ENCODE measurements at regions not wholly inside any gene's neighbourhood (a gene's known extent, or its start where the extent isn't known, plus 50 kb on each side); places are given as distances from the start of the nearest gene placed in this dataset.
"Not testable (repeated sequence)": the region's sequence is repeated elsewhere in the genome, so short reads cannot be mapped to it uniquely, and the experiment has no call there.

GRCh38 chr11:122204206-122204605 is 88.2 kb upstream of the BLID start:
- no peak for DNase-seq (ENCODE audit: low read depth, low spot score)

DNA sequence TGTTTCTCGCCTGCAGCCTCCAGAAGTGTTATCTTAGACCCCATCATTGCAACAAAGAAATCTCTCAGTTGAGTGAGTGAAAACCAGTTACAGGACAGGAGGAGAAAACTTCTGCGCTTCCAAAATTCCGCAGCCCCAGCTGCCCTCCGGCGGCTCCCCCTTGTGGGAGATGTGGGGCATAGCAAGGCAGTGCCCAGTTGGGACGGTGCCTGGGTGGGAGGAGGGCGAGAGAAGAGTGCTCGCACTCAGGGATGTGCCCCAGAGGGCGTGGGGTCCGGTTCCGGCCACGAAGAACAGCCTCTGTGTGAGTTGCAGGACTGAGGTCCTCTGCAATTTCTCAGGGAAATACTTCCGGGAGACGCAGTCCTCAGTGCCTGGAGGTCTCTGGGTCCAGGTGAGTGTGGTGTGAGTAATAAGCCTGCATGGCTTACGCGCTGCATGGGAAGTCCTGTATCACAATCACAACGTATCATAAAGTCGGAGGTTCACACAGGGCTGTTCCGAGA is 87.0 kb upstream of the BLID start:
- DNase-seq (ENCODE audit: low read depth, low spot score), result no peak

- no peak for DNase-seq (ENCODE audit: low read depth, low spot score)
Measured at GRCh38 chr11:122202161-122202950, 86.3 kb upstream of the BLID start.

DNA sequence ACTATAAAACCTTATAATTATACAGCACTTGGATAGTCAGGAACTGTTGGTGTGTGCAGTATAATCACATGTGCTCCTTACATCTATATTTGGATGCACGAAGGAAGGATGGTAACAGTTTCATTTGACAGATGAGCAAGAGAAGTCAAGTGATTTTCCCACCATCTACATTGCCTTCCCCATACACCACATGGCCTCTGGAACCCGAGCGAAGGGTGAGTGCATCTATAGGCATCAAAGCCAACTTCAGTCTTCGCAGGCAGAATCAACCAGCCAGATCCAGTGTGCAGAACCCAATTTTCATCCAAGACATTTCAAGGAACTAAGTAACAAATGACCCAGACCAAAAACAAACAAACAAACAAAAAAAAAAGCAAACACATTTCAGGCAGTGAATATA is 85.1 kb upstream of the BLID start:
- DNase-seq (ENCODE audit: low read depth, low spot score), result no peak

DNA sequence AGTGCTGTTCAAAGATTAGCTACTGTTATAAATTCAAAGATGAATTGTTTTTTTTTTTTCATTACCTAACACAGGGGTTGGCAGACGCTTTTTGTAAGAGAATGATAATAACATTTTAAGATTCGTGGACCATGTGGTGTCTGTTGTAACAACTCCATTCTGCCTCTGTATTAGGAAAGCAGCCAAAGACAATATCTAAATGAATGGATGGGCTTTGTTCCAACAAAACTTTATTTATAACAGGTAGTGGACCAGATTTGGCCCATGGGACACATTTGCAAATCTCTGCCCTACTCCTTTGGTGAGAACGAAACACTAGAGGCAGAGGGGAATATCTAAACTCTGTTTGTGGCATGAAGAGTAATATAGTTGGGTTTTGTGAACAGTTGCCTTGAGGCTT is 83.6 kb upstream of the BLID start:
- no peak for DNase-seq (ENCODE audit: low read depth, low spot score)

- no peak for DNase-seq (ENCODE audit: low read depth, low spot score)
Measured at GRCh38 chr11:122198291-122198983, 82.4 kb upstream of the BLID start.

GRCh38 chr11:122197066-122197987 is 81.3 kb upstream of the BLID start:
- DNase-seq (ENCODE audit: low read depth, low spot score), result peak; percentile 89

DNA sequence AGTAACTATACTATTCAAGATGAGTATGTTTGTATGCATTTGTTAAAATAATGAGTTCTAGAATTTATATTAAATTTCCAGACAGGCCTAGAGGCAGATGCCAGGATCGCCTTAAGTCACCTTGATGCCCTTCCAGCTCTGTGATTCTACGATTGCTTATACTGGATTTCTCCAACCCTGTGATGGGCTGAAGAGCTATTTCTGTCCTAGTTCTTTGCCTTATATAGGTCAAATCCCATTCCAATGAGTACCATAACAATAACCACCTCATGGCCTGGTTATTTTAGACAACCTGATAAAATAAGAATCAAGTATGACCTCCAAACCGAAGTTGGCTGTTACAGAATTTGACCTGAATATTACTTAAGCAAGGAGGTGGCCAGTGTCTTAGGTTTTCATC is 79.8 kb upstream of the BLID start:
- no peak for DNase-seq (ENCODE audit: low read depth, low spot score)

GRCh38 chr11:122193881-122194480 is 78.0 kb upstream of the BLID start:
- not testable (repeated sequence) for DNase-seq (ENCODE audit: low read depth, low spot score)

DNA sequence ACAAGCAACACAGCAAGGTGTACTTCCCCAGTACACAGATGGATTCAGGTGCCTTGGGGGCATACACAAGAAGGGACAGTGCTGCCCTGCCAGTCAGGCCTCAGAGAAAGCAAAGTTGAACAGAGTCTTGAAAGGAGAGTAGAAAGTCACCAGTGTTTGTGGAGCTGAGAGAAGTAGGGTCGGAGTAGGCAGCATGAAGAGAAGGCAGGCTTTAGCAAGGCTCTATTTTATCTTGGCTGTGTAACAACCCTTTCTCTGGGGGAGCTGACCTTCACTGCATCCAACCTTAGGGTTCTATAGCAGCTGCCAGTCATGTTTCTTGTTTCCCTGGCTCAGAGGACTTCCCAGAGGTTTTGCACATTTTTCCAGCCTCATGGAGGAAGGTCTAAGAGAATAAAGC is 77.4 kb upstream of the BLID start:
- no peak for DNase-seq (ENCODE audit: low read depth, low spot score)

DNA sequence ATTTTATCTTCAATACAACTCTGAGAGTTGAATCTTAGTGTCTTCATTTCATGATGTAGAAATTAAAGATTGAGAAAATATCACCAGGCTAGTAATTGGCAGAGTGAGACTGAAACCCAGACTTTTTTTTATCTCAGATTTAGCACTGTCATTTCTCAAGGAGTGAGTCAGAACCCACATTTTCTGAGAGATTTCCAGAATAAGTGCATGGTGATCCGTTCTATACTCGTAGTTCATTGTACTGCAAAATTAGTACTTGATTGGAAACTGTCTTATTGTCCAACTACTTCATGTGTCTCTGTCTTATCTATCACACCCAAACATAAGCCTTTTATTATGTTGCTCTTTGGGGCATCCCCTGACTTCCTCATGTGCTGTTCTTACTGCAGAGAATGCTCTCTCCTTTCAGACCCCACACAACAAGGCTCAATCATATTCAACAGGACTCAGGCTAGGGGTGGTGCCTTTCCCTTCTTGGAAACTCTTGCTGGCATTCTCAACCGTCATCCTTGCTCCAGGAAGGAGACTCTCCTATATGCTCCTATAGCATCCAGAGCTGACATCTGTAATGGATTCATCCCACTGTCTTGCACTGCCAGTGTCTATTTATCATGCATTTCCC is 76.7 kb upstream of the BLID start:
- DNase-seq (ENCODE audit: low read depth, low spot score), result no peak

- no peak for DNase-seq (ENCODE audit: low read depth, low spot score)
Measured at GRCh38 chr11:122190768-122191167, 74.8 kb upstream of the BLID start.

- no peak for DNase-seq (ENCODE audit: low read depth, low spot score)
Measured at GRCh38 chr11:122189229-122189628, 73.2 kb upstream of the BLID start.

GRCh38 chr11:122187373-122188165 is 71.6 kb upstream of the BLID start:
- DNase-seq (ENCODE audit: low read depth, low spot score), result no peak

GRCh38 chr11:122186439-122187080 is 70.5 kb upstream of the BLID start:
- DNase-seq (ENCODE audit: low read depth, low spot score), result no peak

- DNase-seq (ENCODE audit: low read depth, low spot score), result no peak
Measured at GRCh38 chr11:122183933-122184332, 67.9 kb upstream of the BLID start.

DNA sequence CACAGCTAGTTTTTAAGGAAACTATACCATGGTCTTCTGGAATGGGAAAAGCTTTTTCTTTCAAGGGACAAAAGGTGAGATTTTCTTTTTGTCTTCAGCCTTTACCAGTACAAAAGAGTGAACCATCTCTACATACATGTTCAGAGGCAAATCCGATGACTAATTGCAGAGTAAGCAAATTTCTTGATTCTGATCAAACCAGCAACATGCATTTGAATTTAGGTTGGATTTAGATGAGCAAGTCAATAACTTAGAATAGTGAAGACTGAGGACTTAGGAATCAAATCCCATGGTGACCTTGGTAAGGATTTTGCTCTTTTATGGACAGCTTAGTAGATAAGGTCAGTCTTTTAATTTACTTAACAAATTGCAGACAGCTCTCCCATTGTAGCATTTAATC is 65.9 kb upstream of the BLID start:
- no peak for DNase-seq (ENCODE audit: low read depth, low spot score)

DNA sequence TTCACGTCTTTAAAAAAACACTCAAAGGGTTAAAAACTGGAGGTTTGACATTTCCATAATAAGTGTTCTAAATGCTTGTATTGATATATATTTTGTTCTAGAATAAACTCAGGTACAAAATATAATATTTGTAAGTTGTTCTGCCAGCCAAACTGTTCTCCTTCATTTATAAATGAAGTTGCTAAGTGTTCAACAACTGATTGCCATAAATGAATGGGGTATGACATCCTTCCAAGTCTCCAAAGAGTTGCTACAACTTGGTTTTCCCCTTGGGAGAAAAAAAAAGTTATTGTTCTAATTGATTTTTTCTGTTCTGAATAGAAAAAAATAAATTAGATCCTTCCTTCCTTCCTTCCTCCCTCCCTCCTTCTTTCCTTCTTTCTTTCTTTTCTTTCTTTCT is 65.4 kb upstream of the BLID start:
- no peak for DNase-seq (ENCODE audit: low read depth, low spot score)

- peak; percentile 62 for DNase-seq (ENCODE audit: low read depth, low spot score)
Measured at GRCh38 chr11:122179961-122180834, 64.2 kb upstream of the BLID start.

Measured in smooth muscle cell of the brain vasculature (primary cell).